ENCODE measurements at regions not wholly inside any gene's neighbourhood (a gene's known extent, or its start where the extent isn't known, plus 50 kb on each side); places are given as distances from the start of the nearest gene placed in this dataset.

DNA sequence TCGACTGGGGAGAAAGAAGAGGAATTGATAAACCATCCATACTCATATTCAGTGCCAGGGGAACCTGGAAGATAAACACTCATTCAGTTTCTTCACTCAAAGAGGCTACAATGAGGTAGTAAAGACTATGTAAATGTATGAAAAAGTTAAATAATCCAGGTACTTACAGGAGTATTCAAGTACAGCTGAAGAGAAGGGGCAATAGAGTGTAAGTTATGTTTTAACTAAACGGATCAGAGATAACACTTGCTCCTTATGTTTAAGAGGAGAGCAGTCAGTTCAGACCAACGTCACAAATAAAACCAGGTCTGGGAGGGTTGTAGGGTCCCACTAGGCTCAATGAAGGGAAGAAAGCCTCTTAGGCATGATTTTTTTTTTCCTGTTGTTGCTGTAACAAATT lies 358.3 kb upstream of the SMIM21 start:
- intact Hi-C loops (cut with micrococcal nuclease): no loop called here
- TF ChIP-seq, protein P1, sequence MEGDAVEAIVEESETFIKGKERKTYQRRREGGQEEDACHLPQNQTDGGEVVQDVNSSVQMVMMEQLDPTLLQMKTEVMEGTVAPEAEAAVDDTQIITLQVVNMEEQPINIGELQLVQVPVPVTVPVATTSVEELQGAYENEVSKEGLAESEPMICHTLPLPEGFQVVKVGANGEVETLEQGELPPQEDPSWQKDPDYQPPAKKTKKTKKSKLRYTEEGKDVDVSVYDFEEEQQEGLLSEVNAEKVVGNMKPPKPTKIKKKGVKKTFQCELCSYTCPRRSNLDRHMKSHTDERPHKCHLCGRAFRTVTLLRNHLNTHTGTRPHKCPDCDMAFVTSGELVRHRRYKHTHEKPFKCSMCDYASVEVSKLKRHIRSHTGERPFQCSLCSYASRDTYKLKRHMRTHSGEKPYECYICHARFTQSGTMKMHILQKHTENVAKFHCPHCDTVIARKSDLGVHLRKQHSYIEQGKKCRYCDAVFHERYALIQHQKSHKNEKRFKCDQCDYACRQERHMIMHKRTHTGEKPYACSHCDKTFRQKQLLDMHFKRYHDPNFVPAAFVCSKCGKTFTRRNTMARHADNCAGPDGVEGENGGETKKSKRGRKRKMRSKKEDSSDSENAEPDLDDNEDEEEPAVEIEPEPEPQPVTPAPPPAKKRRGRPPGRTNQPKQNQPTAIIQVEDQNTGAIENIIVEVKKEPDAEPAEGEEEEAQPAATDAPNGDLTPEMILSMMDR (IDR thresholded peaks at IDR 0.05; ENCODE audit: unreplicated experiment): no peak
- H3K36me3 Mint-ChIP-seq (ENCODE audit: insufficient read depth, unreplicated experiment): no peaks in the 10 kb centered on the region
- no peak overlapping the region for H3K4me3 Mint-ChIP-seq (ENCODE audit: unreplicated experiment)
- H3K4me1 Mint-ChIP-seq (ENCODE audit: insufficient read depth, unreplicated experiment): no peaks in the 10 kb centered on the region
- no peaks in the 10 kb centered on the region for H3K9me3 Mint-ChIP-seq (ENCODE audit: unreplicated experiment)
- no peak overlapping the region for H3K27ac Mint-ChIP-seq (ENCODE audit: low read depth, unreplicated experiment)
- DNase-seq (ENCODE audit: unreplicated experiment): no peak
- ChIA-PET CTCF (no interaction called here), POLR2A (no interaction called here)
- no peaks in the 10 kb centered on the region for H3K27me3 Mint-ChIP-seq (ENCODE audit: insufficient read depth, unreplicated experiment)
- no TSS peak for BruUV-seq (replicated peaks)

DNA sequence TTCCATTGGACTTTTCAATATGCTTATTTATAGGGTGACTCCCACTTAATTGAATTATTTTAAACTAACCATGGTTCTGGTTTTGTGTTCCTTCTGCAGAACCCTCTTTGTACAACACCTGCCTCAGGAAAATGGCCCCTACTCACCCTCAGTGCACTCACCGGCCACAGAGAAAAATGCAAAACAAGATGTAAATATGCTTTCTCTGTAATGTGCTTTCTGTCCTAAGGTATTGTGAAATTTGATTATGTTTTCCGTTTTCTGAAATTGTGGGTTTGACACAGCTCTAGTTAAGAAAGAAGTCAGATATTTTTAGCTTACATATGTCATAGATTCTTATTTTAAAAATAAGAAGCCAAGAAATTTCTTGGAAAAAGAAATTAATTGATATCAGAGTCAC lies 357.7 kb upstream of the SMIM21 start:
- CTCF ChIA-PET: interaction anchor here (0.6 kb wide), 1 partner anchor 31 kb away, joined by 3 read pairs; no protein-coding TSS in a partner anchor
- TF ChIP-seq, protein P1 (IDR thresholded peaks at IDR 0.05; ENCODE audit: unreplicated experiment): no peak
- intact Hi-C loops (cut with micrococcal nuclease): no loop called here

DNA sequence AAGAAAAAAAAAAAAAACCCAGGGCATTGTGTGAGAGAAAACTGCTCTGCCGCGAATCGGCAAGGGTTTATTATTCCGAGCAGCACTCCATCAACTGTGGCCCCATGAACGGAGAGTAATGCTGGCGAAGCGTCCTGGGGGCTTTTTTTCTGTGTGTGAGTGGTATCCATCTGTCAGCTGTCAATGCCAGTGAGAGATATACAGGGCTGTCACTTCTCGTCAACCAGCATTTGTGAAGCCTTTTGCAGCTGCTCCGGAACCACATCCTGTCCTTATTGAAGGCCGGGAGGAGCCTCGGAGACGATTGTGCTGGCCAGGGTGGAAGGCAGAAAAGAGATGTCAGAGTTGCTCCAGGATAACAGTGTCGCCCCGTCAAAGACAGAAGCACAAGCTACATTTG lies 356.9 kb upstream of the SMIM21 start:
- H3K27me3 Mint-ChIP-seq (ENCODE audit: insufficient read depth, unreplicated experiment): no peaks in the 10 kb centered on the region
- POLR2A ChIA-PET: no interaction called here
- no peak overlapping the region for H3K4me3 Mint-ChIP-seq (ENCODE audit: unreplicated experiment)
- no peak for DNase-seq (ENCODE audit: unreplicated experiment)
- no peaks in the 10 kb centered on the region for H3K36me3 Mint-ChIP-seq (ENCODE audit: insufficient read depth, unreplicated experiment)
- TF ChIP-seq, protein P1 (IDR thresholded peaks at IDR 0.05; ENCODE audit: unreplicated experiment): no peak
- BruUV-seq (replicated peaks): no TSS peak
- H3K27ac Mint-ChIP-seq (ENCODE audit: low read depth, unreplicated experiment): no peak overlapping the region
- CTCF ChIA-PET: interaction anchor here (1.2 kb wide), 1 partner anchor 9 kb away, joined by 5 read pairs; no protein-coding TSS in a partner anchor
- intact Hi-C loops (cut with micrococcal nuclease): no loop called here
- no peaks in the 10 kb centered on the region for H3K9me3 Mint-ChIP-seq (ENCODE audit: unreplicated experiment)
- H3K4me1 Mint-ChIP-seq (ENCODE audit: insufficient read depth, unreplicated experiment): no peaks in the 10 kb centered on the region

More for the DNA sequence above, 357.7 kb upstream of the SMIM21 start:
- Mint-ChIP-seq H3K9me3 (ENCODE audit: unreplicated experiment) (no peaks in the 10 kb centered on the region), H3K4me3 (ENCODE audit: unreplicated experiment) (no peak overlapping the region), H3K4me1 (ENCODE audit: insufficient read depth, unreplicated experiment) (no peaks in the 10 kb centered on the region), H3K27me3 (ENCODE audit: insufficient read depth, unreplicated experiment) (no peaks in the 10 kb centered on the region), H3K36me3 (ENCODE audit: insufficient read depth, unreplicated experiment) (no peaks in the 10 kb centered on the region), H3K27ac (ENCODE audit: low read depth, unreplicated experiment) (no peak overlapping the region)
- DNase-seq (ENCODE audit: unreplicated experiment): no peak
- POLR2A ChIA-PET: interaction anchor here (0.6 to 0.7 kb wide), 2 partner anchors 75 to 218 kb away, joined by 3 read pairs; no protein-coding TSS in a partner anchor
- BruUV-seq (replicated peaks): no TSS peak

DNA sequence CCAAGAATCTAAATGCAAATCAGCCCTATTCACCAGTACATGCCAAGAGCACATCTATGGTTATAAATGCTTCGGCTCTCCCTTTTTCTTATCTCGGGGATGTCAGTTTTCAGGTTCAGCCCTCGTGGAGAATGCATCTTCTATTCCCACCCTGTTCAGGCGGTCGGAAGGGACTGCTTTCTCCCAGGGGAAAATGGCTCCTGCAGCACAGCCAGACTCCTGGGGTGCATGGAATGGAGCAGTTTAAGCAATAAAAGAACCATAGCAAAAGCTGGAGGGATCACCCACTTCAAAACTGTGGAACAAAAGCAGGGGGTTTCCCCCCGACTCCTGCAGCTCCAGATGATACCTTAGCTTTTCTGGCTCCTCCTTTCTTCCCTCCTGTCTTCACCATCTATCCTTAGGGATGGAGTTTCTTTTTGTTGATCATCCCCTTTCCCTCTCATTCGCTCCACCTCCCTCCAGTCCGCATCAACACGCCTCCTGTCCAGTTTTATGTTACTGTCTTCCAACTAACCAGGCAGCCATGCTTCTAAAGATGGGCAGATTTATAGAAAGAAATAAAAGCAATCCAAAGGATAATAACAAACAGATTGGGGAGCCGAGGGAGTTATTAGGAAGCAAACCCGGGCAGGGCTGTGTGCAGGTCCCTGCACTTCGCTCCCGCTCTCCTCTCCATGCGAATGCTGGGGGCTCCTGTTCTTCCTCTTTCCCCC lies 356.2 kb upstream of the SMIM21 start:
- BruUV-seq (replicated peaks): no TSS peak
- Mint-ChIP-seq H3K4me1 (ENCODE audit: insufficient read depth, unreplicated experiment) (no peaks in the 10 kb centered on the region), H3K27ac (ENCODE audit: low read depth, unreplicated experiment) (no peak overlapping the region), H3K9me3 (ENCODE audit: unreplicated experiment) (no peaks in the 10 kb centered on the region), H3K36me3 (ENCODE audit: insufficient read depth, unreplicated experiment) (no peaks in the 10 kb centered on the region), H3K4me3 (ENCODE audit: unreplicated experiment) (no peak overlapping the region), H3K27me3 (ENCODE audit: insufficient read depth, unreplicated experiment) (peaks cover 3% of the 10 kb centered on the region)
- intact Hi-C loops (cut with micrococcal nuclease): no loop called here
- ChIA-PET POLR2A (no interaction called here), CTCF (interaction anchor here (1.2 kb wide), 1 partner anchor 9 kb away, joined by 5 read pairs; no protein-coding TSS in a partner anchor)
- TF ChIP-seq, protein P1 (IDR thresholded peaks at IDR 0.05; ENCODE audit: unreplicated experiment): no peak
- no peak for DNase-seq (ENCODE audit: unreplicated experiment)

All from MCF 10A (cell line).